AG09309 (cell line): ENCODE measurements at regions not wholly inside any gene's neighbourhood (a gene's known extent, or its start where the extent isn't known, plus 50 kb on each side); places are given as distances from the start of the nearest gene placed in this dataset.

Source experiments
- DNase-seq: peaks from one replicate; pipeline ENCODE4 v3.0.0-alpha.2; 2010; ENCODE audit warnings: low read depth
- H3K4me3 ChIP-seq: 2 replicates; pipeline ENCODE4 v1.5.1; 2011; ENCODE audit warnings: mild to moderate bottlenecking, low read depth, low read length, moderate library complexity; ENCODE audit not compliant: control insufficient read depth
- TF ChIP-seq, protein P1 (sequence below): IDR thresholded peaks from 2 replicates; pipeline ENCODE4 v1.5.1; 2011; ENCODE audit warnings: mild to moderate bottlenecking, low read depth, low read length, inconsistent platforms; ENCODE audit not compliant: insufficient read depth, control insufficient read depth; ENCODE audit errors: missing control alignments

DNA sequence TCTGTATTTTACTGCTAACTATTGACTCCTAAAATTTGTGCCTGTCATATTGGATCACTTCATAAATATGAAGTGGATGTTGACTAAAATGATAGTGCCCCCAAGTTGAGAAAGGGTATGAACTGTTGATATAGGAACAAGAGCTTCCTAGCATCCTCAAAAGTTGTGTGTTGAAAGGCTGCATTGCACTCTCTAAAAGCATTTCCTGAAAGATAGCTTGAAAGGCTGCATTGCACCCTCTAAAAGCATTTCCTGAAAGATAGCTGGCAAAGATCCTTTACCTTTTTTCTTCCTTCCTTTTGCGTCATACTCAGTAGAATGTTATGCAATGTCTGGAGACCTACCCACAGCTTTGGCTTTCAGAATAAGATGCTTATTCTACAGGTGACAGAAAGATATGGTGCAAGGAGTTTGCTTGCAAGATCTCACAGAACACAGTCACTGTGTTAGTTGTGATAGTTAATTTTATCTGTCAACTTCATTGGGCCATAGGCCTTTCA lies 274.6 kb upstream of the GALNTL6 start:
- H3K4me3 ChIP-seq, result no peak overlapping the region
- TF ChIP-seq, protein P1, sequence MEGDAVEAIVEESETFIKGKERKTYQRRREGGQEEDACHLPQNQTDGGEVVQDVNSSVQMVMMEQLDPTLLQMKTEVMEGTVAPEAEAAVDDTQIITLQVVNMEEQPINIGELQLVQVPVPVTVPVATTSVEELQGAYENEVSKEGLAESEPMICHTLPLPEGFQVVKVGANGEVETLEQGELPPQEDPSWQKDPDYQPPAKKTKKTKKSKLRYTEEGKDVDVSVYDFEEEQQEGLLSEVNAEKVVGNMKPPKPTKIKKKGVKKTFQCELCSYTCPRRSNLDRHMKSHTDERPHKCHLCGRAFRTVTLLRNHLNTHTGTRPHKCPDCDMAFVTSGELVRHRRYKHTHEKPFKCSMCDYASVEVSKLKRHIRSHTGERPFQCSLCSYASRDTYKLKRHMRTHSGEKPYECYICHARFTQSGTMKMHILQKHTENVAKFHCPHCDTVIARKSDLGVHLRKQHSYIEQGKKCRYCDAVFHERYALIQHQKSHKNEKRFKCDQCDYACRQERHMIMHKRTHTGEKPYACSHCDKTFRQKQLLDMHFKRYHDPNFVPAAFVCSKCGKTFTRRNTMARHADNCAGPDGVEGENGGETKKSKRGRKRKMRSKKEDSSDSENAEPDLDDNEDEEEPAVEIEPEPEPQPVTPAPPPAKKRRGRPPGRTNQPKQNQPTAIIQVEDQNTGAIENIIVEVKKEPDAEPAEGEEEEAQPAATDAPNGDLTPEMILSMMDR, result no peak
- no peak for DNase-seq

DNA sequence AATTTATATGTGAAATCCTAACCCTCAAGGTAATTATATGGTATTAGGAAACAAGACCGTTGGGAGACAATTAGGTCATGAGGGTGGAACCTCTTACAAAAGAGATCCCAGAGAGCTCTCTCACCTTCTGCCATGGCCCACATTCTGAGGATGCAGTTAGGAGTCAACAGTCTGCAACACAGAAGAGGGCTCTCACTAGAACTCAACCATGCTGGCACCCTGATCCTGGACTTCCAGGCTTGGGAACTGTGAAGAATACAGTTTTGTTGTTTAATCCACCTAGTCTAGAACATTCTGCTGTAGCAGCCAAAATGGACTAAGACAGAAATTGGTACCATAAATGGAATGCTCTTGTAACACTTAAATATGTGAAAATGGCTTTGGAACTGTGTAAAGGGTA lies 278.8 kb upstream of the GALNTL6 start:
- DNase-seq, result no peak
- TF ChIP-seq, protein P1, result no peak
- H3K4me3 ChIP-seq, result no peak overlapping the region

DNA sequence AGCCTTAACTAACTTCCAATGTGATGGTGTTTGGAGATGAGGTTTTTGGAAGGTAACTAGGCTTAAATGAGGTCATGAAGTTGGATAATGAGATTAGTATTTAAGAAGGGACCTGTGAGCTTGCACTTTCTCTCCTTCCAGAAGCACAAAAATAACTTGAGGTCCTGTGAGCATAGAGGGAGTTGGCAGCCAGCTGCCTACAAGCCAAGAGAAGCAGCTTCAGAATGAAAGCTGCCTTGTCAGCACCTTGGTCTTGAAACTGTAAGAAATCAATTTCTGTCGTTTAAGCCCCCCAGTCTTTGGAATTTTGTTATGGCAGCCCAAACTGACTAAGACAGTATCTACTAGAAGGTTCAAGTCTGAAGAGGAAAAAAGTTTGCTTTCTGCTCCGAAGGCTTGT lies 280.2 kb upstream of the GALNTL6 start:
- H3K4me3 ChIP-seq, result no peak overlapping the region
- TF ChIP-seq, protein P1, result no peak
- no peak for DNase-seq

DNA sequence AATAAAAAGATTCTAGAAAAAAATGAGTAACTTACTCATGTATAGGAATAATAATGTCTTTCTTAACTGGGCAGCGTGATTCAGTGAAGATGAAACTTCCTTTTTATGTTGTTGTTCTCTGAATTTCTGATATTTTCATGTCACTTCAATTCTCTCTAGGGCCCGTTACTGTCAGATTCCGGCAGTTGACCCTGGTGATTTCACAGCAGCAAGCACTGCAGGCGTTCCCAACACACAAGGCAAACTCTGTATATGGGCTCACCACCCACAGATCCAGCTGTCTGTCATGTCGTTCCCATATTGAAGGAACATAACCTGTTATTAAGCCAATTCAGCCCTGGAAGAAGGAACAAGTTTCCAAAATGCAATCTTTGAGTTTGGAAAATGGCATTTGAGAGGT lies 288.3 kb upstream of the GALNTL6 start:
- DNase-seq, result no peak
- no peak overlapping the region for H3K4me3 ChIP-seq
- TF ChIP-seq, protein P1, result no peak

DNA sequence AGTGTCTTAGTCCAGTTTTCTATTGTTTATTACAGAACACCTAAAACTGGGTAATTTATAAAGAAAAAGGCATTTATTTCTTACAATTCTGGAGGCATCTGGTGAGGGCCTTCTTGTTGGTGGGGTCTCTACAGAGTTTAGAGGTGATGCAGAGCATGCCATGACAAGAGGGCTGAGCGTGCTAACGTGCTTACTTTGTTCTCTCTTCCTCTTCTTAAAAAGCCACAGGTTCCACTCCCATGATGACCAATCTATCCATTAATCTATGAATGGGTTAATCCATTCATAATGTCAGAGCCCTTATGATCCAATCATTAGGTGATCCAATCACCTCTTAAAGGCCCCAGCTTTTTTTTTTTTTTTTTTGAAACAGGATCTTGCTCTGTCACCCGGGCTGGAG lies 291.5 kb upstream of the GALNTL6 start:
- H3K4me3 ChIP-seq, result no peak overlapping the region
- TF ChIP-seq, protein P1, result no peak
- DNase-seq, result no peak

DNA sequence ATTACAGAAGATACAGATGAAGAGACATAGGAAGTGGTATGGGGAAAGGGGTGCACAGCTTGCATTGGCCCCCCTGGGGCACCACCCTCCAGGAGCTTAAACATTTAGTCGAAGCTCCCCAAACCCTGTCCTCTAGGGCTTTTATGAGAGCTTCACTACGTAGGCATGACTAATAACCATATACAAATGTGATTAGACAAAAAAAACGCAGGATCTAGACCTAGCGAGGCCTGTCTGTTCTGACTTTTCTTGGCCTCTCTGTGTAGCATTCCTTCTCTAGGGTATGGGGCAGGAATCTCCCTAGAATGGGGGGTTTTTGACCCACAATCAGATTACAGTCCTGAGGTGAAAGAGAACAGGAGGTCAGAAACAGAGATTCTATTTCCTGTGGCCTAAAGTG lies 293.7 kb upstream of the GALNTL6 start:
- DNase-seq, result no peak
- TF ChIP-seq, protein P1, result no peak
- no peak overlapping the region for H3K4me3 ChIP-seq

DNA sequence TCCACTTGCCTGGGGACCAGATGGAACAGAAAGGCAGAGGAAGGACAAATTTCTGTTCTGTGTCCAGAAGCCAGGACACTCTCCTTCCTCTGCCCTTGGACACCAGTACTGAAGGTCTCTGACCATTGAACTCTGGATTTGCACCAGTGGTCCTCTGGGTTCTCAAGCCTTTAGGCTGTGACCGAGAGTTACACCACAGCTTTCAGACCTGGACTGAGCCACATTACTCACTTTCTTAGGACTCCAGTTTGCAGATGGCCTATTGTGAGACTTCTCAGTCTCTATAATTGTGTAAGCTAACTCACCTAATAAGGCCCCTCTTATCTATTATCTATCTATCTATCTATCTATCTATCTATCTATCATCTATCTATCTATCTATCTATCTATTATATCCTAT lies 295.3 kb upstream of the GALNTL6 start:
- TF ChIP-seq, protein P1, result no peak
- no peak overlapping the region for H3K4me3 ChIP-seq
- no peak for DNase-seq
